ENCODE measurements at regions not wholly inside any gene's neighbourhood (a gene's known extent, or its start where the extent isn't known, plus 50 kb on each side); places are given as distances from the start of the nearest gene placed in this dataset.

- Histone ChIP-seq H3K9me3 (no peaks in the 10 kb centered on the region), H3K4me1 (peaks cover 26 to 51% (median 37%) of the 10 kb centered on the region in 4 donors), H3K27me3 (no peaks in the 10 kb centered on the region), H3K27ac (replicated peaks in 1 of 4) (peak overlapping the region; percentile 44 to 73 (median 66)), H3K4me3 (no peak overlapping the region), H3K36me3 (no peaks in the 10 kb centered on the region)
- intact Hi-C loops (cut with DNase I) = loop anchor here (5.0 kb wide), 1 partner anchor 307 kb away; the partner anchor contains the start of gene RAP2A
- WGBS = 33% methylated on average over 9 of the region's 9 CpGs
- TF ChIP-seq POLR2A (IDR thresholded peaks at IDR 0.05; ENCODE audit: low read depth) (no peak), POLR2AphosphoS5 (IDR thresholded peaks at IDR 0.05) (peak; percentile 17 to 30), EP300 (IDR thresholded peaks at IDR 0.05) (no peak)
- TF ChIP-seq, protein P1, sequence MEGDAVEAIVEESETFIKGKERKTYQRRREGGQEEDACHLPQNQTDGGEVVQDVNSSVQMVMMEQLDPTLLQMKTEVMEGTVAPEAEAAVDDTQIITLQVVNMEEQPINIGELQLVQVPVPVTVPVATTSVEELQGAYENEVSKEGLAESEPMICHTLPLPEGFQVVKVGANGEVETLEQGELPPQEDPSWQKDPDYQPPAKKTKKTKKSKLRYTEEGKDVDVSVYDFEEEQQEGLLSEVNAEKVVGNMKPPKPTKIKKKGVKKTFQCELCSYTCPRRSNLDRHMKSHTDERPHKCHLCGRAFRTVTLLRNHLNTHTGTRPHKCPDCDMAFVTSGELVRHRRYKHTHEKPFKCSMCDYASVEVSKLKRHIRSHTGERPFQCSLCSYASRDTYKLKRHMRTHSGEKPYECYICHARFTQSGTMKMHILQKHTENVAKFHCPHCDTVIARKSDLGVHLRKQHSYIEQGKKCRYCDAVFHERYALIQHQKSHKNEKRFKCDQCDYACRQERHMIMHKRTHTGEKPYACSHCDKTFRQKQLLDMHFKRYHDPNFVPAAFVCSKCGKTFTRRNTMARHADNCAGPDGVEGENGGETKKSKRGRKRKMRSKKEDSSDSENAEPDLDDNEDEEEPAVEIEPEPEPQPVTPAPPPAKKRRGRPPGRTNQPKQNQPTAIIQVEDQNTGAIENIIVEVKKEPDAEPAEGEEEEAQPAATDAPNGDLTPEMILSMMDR (IDR thresholded peaks at IDR 0.05) = peak in 2 of 3 experiments; percentile 27 to 45
- DNase-seq (ENCODE audit: extremely low spot score) = no peak
Observed at GRCh38 chr13:97124915-97125809, 97.0 kb upstream of the MBNL2 start.

DNA sequence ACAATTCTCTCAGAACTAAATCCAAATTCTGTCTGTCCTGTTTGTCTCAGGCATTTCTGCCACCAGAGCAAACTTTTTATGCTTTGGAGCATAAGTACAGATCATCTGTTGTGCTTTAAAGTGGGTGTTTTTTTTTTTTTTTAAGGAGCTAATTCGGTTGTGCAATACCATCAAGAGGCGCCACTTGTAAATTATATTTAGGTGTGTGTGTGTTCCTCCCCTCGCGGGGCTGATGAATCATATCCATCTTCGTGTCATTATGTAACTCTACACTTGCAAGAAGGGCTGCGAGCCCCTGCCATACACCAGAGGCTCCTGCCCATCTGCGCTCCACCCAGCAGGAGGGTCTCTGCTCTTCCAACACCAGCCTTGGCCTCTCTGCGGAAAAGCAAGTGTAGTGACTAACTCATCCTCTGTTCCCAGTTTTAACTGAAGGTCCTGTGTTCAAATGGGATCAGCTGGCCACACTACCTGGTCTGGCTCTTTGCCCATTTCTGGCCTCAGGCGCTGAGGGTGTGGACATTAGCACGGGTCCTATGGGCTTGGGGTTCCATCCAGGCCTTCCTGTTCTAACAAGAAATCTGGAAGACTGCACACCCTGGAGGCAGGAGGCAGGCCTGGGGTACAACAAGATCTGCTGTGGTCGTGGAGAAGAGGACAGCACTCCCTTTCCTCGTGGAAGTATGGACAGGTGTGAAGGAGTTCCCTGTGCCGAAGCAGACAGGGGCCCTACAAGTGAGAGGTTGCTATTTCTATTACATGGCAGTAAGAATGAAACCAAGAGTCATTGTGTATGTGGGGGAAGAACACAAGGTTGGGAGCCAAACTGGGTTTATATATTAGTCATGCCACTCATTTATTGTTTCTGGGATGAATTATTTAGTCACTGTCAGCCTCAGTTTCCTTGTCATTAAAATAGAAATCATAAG is 96.1 kb upstream of the MBNL2 start:
- H3K36me3 ChIP-seq = no peaks in the 10 kb centered on the region
- DNase-seq (ENCODE audit: extremely low spot score) = no peak
- WGBS = 66% methylated on average over 8 of the region's 13 CpGs
- H3K27ac ChIP-seq (replicated peaks in 1 of 4) = peak overlapping the region; percentile 44 to 73 (median 66)
- no peak overlapping the region for H3K4me3 ChIP-seq
- peaks cover 26 to 51% (median 37%) of the 10 kb centered on the region in 4 donors for H3K4me1 ChIP-seq
- no peak for TF ChIP-seq POLR2A (IDR thresholded peaks at IDR 0.05; ENCODE audit: low read depth)
- no peak for TF ChIP-seq POLR2AphosphoS5 (IDR thresholded peaks at IDR 0.05)
- TF ChIP-seq EP300 (IDR thresholded peaks at IDR 0.05) = no peak
- TF ChIP-seq, protein P1 (IDR thresholded peaks at IDR 0.05) = peak in 1 of 3 experiments; percentile 16
- intact Hi-C loops (cut with DNase I) = no loop called here
- no peaks in the 10 kb centered on the region for H3K9me3 ChIP-seq
- H3K27me3 ChIP-seq = no peaks in the 10 kb centered on the region

DNA sequence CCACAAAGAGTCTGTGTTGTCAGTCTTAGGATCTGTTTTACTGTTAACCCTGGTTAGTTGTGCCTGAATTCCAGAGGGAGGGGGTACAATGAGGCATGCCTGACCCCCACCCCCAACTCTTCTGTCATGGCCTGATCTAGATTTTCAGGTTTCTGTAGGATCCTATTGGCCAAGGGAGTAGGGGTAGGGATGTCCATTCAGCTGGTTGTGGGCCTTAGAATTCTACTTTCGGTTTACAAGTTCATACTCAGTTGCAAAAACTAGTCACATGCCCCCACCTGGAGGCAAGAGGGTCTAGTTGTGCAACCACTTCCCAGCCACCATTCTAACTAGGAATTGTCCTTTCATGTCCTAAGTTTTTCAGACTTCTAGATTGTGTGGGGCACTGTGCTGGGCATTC is 94.3 kb upstream of the MBNL2 start:
- no peaks in the 10 kb centered on the region for H3K36me3 ChIP-seq
- no peak overlapping the region for H3K27ac ChIP-seq (replicated peaks in 1 of 4)
- H3K9me3 ChIP-seq = no peaks in the 10 kb centered on the region
- H3K4me3 ChIP-seq = no peak overlapping the region
- WGBS = 82% methylated on average over 1 of the region's 1 CpG
- no peaks in the 10 kb centered on the region for H3K27me3 ChIP-seq
- no peak for DNase-seq (ENCODE audit: extremely low spot score)
- intact Hi-C loops (cut with DNase I) = no loop called here
- H3K4me1 ChIP-seq = peaks cover 22 to 38% (median 28%) of the 10 kb centered on the region in 4 donors
- TF ChIP-seq POLR2AphosphoS5 (IDR thresholded peaks at IDR 0.05) = no peak
- TF ChIP-seq, protein P1 (IDR thresholded peaks at IDR 0.05) = no peak
- TF ChIP-seq EP300 (IDR thresholded peaks at IDR 0.05) = no peak
- no peak for TF ChIP-seq POLR2A (IDR thresholded peaks at IDR 0.05; ENCODE audit: low read depth)

DNA sequence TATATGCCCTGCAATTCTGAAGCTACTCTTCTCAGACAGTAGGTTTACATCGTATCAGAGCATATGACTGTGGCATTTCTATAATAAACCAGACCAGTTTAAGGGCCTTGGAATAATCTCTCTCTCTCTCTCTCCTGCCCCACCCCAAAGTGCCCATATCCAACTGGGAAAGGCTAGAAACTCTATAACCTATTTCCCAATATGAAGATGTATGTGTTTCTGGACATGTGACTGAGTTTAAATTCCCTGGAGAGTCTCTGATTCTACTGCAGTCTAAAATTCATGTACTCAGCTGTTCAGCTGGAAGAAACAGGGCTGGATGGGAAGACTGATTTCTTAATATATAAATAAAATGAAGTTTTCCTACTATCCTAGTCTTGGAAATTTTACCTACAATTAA is 91.9 kb upstream of the MBNL2 start:
- TF ChIP-seq POLR2A (IDR thresholded peaks at IDR 0.05; ENCODE audit: low read depth) (no peak), POLR2AphosphoS5 (IDR thresholded peaks at IDR 0.05) (no peak), EP300 (IDR thresholded peaks at IDR 0.05) (no peak)
- TF ChIP-seq, protein P1 (IDR thresholded peaks at IDR 0.05) = no peak

More for the DNA sequence above, 91.9 kb upstream of the MBNL2 start:
- no peaks in the 10 kb centered on the region for H3K9me3 ChIP-seq
- no peaks in the 10 kb centered on the region for H3K27me3 ChIP-seq
- no peak overlapping the region for H3K4me3 ChIP-seq
- intact Hi-C loops (cut with DNase I) = no loop called here
- H3K27ac ChIP-seq (replicated peaks in 1 of 4) = no peak overlapping the region
- peaks cover 12 to 17% (median 14%) of the 10 kb centered on the region in 4 donors for H3K4me1 ChIP-seq
- no peaks in the 10 kb centered on the region for H3K36me3 ChIP-seq
- no peak for DNase-seq (ENCODE audit: extremely low spot score)
- 100% methylated on average over 1 of the region's 1 CpG for WGBS

All from esophagus muscularis mucosa (tissue), 4 donors.